H1 (cell line): ENCODE measurements at regions not wholly inside any gene's neighbourhood (a gene's known extent, or its start where the extent isn't known, plus 50 kb on each side); places are given as distances from the start of the nearest gene placed in this dataset.

ENCODE experiments used
- CTCF ChIA-PET: fragments of 300-600 bp; sonication (Branson Sonifier 250); formaldehyde crosslinking; loops from one replicate; lab custom pipeline; 2021; ENCODE audit not compliant: partially characterized antibody; lab: Charles Lee
- POLR2A ChIA-PET: fragments of 300-600 bp; sonication (Branson Sonifier 250); formaldehyde crosslinking; loops from one replicate; lab custom pipeline; 2021; ENCODE audit warnings: inconsistent platforms; ENCODE audit not compliant: partially characterized antibody; lab: Charles Lee
- DNase-seq, 2 experiments: peaks; one replicate each; pipeline versions ENCODE4 v3.0.0 to v3.0.0-alpha.2; 2010 to 2022; ENCODE audit warnings: low spot score in 2 of 2, low read depth in 1 of 2, mixed read lengths in 1 of 2
- FAIRE-seq: peaks from 2 replicates; lab custom pipeline; 2011; peaks lifted over from hg19 to GRCh38; lab: Jason Lieb, UNC
- H2AFZ ChIP-seq: 2 replicates; pipeline ENCODE4 v1.8.1; 2012; ENCODE audit warnings: low read length, inconsistent platforms
- H2AK5ac ChIP-seq: 2 replicates; pipeline ENCODE4 v1.6.1; 2013; ENCODE audit warnings: low read depth, low read length
- H2BK120ac ChIP-seq: replicated peaks from 2 replicates; pipeline ENCODE3; 2013; ENCODE audit warnings: low read depth, low read length, inconsistent platforms
- H2BK12ac ChIP-seq: 2 replicates; pipeline ENCODE4 v1.6.1; 2013; ENCODE audit warnings: low read depth, low read length
- H2BK15ac ChIP-seq: 2 replicates; pipeline ENCODE4 v1.6.1; 2013; ENCODE audit warnings: low read length
- H2BK20ac ChIP-seq: 2 replicates; pipeline ENCODE4 v1.6.1; 2013; ENCODE audit warnings: low read length
- H2BK5ac ChIP-seq: 2 replicates; pipeline ENCODE4 v1.6.1; 2013; ENCODE audit warnings: low read depth, low read length
- H3K14ac ChIP-seq: 2 replicates; pipeline ENCODE4 v1.6.1; 2013; ENCODE audit warnings: inconsistent platforms; ENCODE audit not compliant: insufficient read length
- H3K18ac ChIP-seq: 2 replicates; pipeline ENCODE4 v1.6.1; 2013; ENCODE audit warnings: low read length; ENCODE audit errors: extremely low read depth
- H3K23ac ChIP-seq: 2 replicates; pipeline ENCODE4 v1.6.1; 2013; ENCODE audit warnings: inconsistent platforms; ENCODE audit not compliant: insufficient read length
- H3K23me2 ChIP-seq: 2 replicates; pipeline ENCODE4 v1.6.1; 2013; ENCODE audit warnings: low read depth, low read length
- H3K27ac ChIP-seq: 2 replicates; pipeline ENCODE4 v1.6.1; 2011; ENCODE audit warnings: low read depth, low read length, inconsistent platforms
- H3K27me3 ChIP-seq, 4 experiments: replicated peaks in 1 of 4; 1 replicate in 1 of 4; 2 replicates in 3 of 4; pipeline versions ENCODE4 v1.6.1 to v1.8.1; 2011 to 2013; ENCODE audit warnings: low read length in 3 of 4, mild to moderate bottlenecking in 3 of 4, inconsistent platforms in 2 of 4, mixed read lengths in 2 of 4, moderate library complexity in 1 of 4; ENCODE audit not compliant: control insufficient read depth in 3 of 4, insufficient read depth in 3 of 4; ENCODE audit errors: extremely low read depth in 1 of 4
- H3K36me3 ChIP-seq, 4 experiments: 2 replicates each; pipeline versions ENCODE4 v1.6.1 to v1.8.1; 2011 to 2013; ENCODE audit warnings: mild to moderate bottlenecking in 4 of 4, low read length in 3 of 4, moderate library complexity in 2 of 4, control low read depth in 1 of 4, inconsistent platforms in 1 of 4; ENCODE audit not compliant: insufficient read depth in 4 of 4, control insufficient read depth in 2 of 4
- H3K4ac ChIP-seq: replicated peaks from 2 replicates; pipeline ENCODE3; 2013; ENCODE audit warnings: low read length, low read depth, mixed read lengths, inconsistent platforms; ENCODE audit not compliant: insufficient read length
- H3K4me1 ChIP-seq, 4 experiments: replicated peaks in 1 of 4; 1 replicate in 1 of 4; 2 replicates in 3 of 4; pipeline versions ENCODE4 v1.6.1 to v1.8.1; 2011 to 2013; ENCODE audit warnings: low read length in 3 of 4, inconsistent platforms in 2 of 4, mixed read lengths in 1 of 4; ENCODE audit not compliant: insufficient read depth in 4 of 4, control insufficient read depth in 3 of 4
- H3K4me2 ChIP-seq, 2 experiments: 2 replicates each; pipeline versions ENCODE4 v1.6.1 to v1.8.1; 2011 to 2013; ENCODE audit warnings: low read depth in 2 of 2, low read length in 2 of 2, control low read depth in 1 of 2, inconsistent platforms in 1 of 2, mild to moderate bottlenecking in 1 of 2; ENCODE audit not compliant: insufficient read depth in 1 of 2
- H3K4me3 ChIP-seq, 4 experiments: fragments of 200-600, 300-600 bp in 1 of 4; sonication (generic), shearing (Covaris generic), sonication (Bioruptor Twin) in 1 of 4; 2 replicates each; pipeline versions ENCODE4 v1.5.1 to v1.8.1; 2011 to 2016; ENCODE audit warnings: low read length in 4 of 4, low read depth in 3 of 4, control low read depth in 2 of 4, inconsistent platforms in 2 of 4, mild to moderate bottlenecking in 2 of 4, mixed read lengths in 1 of 4, moderate library complexity in 1 of 4; ENCODE audit not compliant: insufficient read depth in 2 of 4; ENCODE audit errors: extremely low read depth in 1 of 4
- H3K56ac ChIP-seq: replicated peaks from 2 replicates; pipeline ENCODE3; 2013; ENCODE audit warnings: low read depth, mild to moderate bottlenecking, mixed read lengths, low read length, inconsistent platforms; ENCODE audit not compliant: insufficient read length
- H3K79me1 ChIP-seq: 2 replicates; pipeline ENCODE4 v1.6.1; 2013; ENCODE audit warnings: low read depth, low read length, control low read depth
- H3K79me2 ChIP-seq, 2 experiments: 2 replicates each; pipeline versions ENCODE4 v1.6.1 to v1.8.1; 2012 to 2013; ENCODE audit warnings: low read length in 2 of 2, mild to moderate bottlenecking in 2 of 2, inconsistent platforms in 1 of 2; ENCODE audit not compliant: insufficient read depth in 2 of 2, control insufficient read depth in 1 of 2
- H3K9ac ChIP-seq, 4 experiments: replicated peaks in 1 of 4; 1 replicate in 1 of 4; 2 replicates in 3 of 4; pipeline versions ENCODE4 v1.6.1 to v1.8.1; 2011 to 2013; ENCODE audit warnings: low read depth in 3 of 4, low read length in 3 of 4, control low read depth in 2 of 4, mild to moderate bottlenecking in 2 of 4, moderate library complexity in 2 of 4, inconsistent platforms in 1 of 4; ENCODE audit errors: extremely low read depth in 1 of 4
- H3K9me3 ChIP-seq, 2 experiments: 2 replicates each; pipeline versions ENCODE4 v1.6.1 to v1.8.1; 2012 to 2013; ENCODE audit warnings: mild to moderate bottlenecking in 2 of 2, moderate library complexity in 2 of 2, control low read depth in 1 of 2, inconsistent platforms in 1 of 2, low read depth in 1 of 2, low read length in 1 of 2, mixed read lengths in 1 of 2; ENCODE audit not compliant: insufficient read depth in 2 of 2
- H4K20me1 ChIP-seq, 2 experiments: replicated peaks in 1 of 2; 2 replicates each; pipeline versions ENCODE3 to v1.8.1; 2011 to 2013; ENCODE audit warnings: inconsistent platforms in 2 of 2, low read length in 2 of 2, mild to moderate bottlenecking in 1 of 2; ENCODE audit not compliant: insufficient read depth in 2 of 2, control insufficient read depth in 1 of 2
- H4K5ac ChIP-seq: 2 replicates; pipeline ENCODE4 v1.6.1; 2013; ENCODE audit warnings: low read length, low read depth, mixed read lengths, inconsistent platforms; ENCODE audit not compliant: insufficient read length
- H4K8ac ChIP-seq: 2 replicates; pipeline ENCODE4 v1.8.0; 2013; ENCODE audit warnings: mild to moderate bottlenecking, moderate library complexity, low read length, inconsistent platforms; ENCODE audit not compliant: insufficient read depth; ENCODE audit errors: extremely low read depth
- H4K91ac ChIP-seq: replicated peaks from 2 replicates; pipeline ENCODE3; 2013; ENCODE audit warnings: low read length, mixed read lengths, inconsistent platforms; ENCODE audit not compliant: insufficient read length
- BACH1 ChIP-seq: IDR thresholded peaks from 2 replicates; pipeline ENCODE4 v1.6.1; 2012; ENCODE audit warnings: low read length, improper control_type of control experiment
- CHD1 ChIP-seq: IDR thresholded peaks from 2 replicates; pipeline ENCODE4 v1.6.1; 2012; ENCODE audit warnings: low read depth, low read length, improper control_type of control experiment
- CHD2 ChIP-seq: IDR thresholded peaks from 2 replicates; pipeline ENCODE4 v1.6.1; 2012; ENCODE audit warnings: low read length, improper control_type of control experiment
- CTBP2 ChIP-seq: IDR thresholded peaks from 2 replicates; pipeline ENCODE4 v1.7.0; 2011; ENCODE audit warnings: borderline replicate concordance, mild to moderate bottlenecking, moderate library complexity, mixed read lengths, low read length; ENCODE audit not compliant: insufficient read depth, insufficient read length
- JUND ChIP-seq: IDR thresholded peaks from 2 replicates; pipeline ENCODE4 v1.6.1; 2011; ENCODE audit warnings: mild to moderate bottlenecking, improper control_type of control experiment, low read length
- NRF1 ChIP-seq: IDR thresholded peaks from 2 replicates; pipeline ENCODE4 v1.6.1; 2011; ENCODE audit warnings: mild to moderate bottlenecking, low read depth, low read length, improper control_type of control experiment
- RAD21 ChIP-seq, 2 experiments: IDR thresholded peaks in 1 of 2; conservative IDR thresholded peaks in 1 of 2; 2 replicates each; pipeline ENCODE4 v1.6.1; 2011; ENCODE audit warnings: low read depth in 2 of 2, low read length in 2 of 2, improper control_type of control experiment in 1 of 2, inconsistent platforms in 1 of 2, mild to moderate bottlenecking in 1 of 2, moderate library complexity in 1 of 2
- RNF2 ChIP-seq: fragments of 200-900, 300-1000 bp; sonication (generic); IDR thresholded peaks from 2 replicates; pipeline ENCODE4 v1.7.1; 2016; ENCODE audit warnings: borderline replicate concordance, low read depth, mild to moderate bottlenecking, antibody characterized with exemption, low read length; ENCODE audit not compliant: poor library complexity, severe bottlenecking; ENCODE audit errors: missing control alignments
- SIRT6 ChIP-seq: IDR thresholded peaks from one replicate; pipeline ENCODE4 v1.7.1; 2012; ENCODE audit warnings: low read length, inconsistent platforms
- SP2 ChIP-seq: IDR thresholded peaks from 2 replicates; pipeline ENCODE4 v1.6.1; 2012; ENCODE audit warnings: mild to moderate bottlenecking, low read length, inconsistent platforms
- SP4 ChIP-seq: IDR thresholded peaks from 2 replicates; pipeline ENCODE4 v1.6.1; 2012; ENCODE audit warnings: low read length, inconsistent platforms
- SUZ12 ChIP-seq: fragments of 200-600 bp; sonication (generic); IDR thresholded peaks from 2 replicates; pipeline ENCODE4 v1.6.1; 2012; ENCODE audit warnings: mild to moderate bottlenecking, inconsistent platforms, low read length, moderate library complexity, mixed read lengths
- TAF1 ChIP-seq: IDR thresholded peaks from 2 replicates; pipeline ENCODE4 v1.6.1; 2011; ENCODE audit warnings: mild to moderate bottlenecking, low read depth, low read length
- YY1 ChIP-seq: IDR thresholded peaks from 2 replicates; pipeline ENCODE4 v1.6.1; 2011; ENCODE audit warnings: low read depth, mild to moderate bottlenecking, low read length
- WGBS, 2 experiments: shearing (Covaris generic) in 1 of 2; methylation state at CpG; one replicate each; pipeline versions ENCODE4 v1.1.6 to v1.1.7; 2013 to 2015; ENCODE audit warnings: low lambda C conversion rate in 2 of 2, mixed read lengths in 2 of 2, inconsistent platforms in 1 of 2, low coverage in 1 of 2, missing lambda C conversion rate in 1 of 2; ENCODE audit not compliant: insufficient replicate concordance in 2 of 2, insufficient coverage in 1 of 2, insufficient read length in 1 of 2; ENCODE audit errors: extremely low coverage in 1 of 2, missing lambda C conversion rate in 1 of 2; 5-methylcytosine and 5-hydroxymethylcytosine counted together

- Histone ChIP-seq H4K20me1 (no peaks in the 10 kb centered on the region), H3K23me2 (no peaks in the 10 kb centered on the region), H2BK12ac (no peak overlapping the region), H3K18ac (no peak overlapping the region), H3K4me1 (peaks cover 0 to 4% (median 2%) of the 10 kb centered on the region in 4 experiments; a peak in 2 of 7 replicates), H3K79me1 (no peaks in the 10 kb centered on the region), H3K4me3 (no peak overlapping the region), H3K27ac (no peak overlapping the region), H2BK5ac (no peak overlapping the region), H3K79me2 (no peaks in the 10 kb centered on the region), H2AK5ac (no peak overlapping the region), H3K4me2 (no peak overlapping the region), H3K9me3 (no peaks in the 10 kb centered on the region), H2AFZ (no peak overlapping the region), H2BK15ac (no peak overlapping the region), H4K5ac (no peak overlapping the region), H3K4ac (no peak overlapping the region), H3K56ac (no peak overlapping the region), H3K14ac (no peak overlapping the region), H2BK20ac (no peak overlapping the region), H2BK120ac (no peak overlapping the region), H3K27me3 (no peaks in the 10 kb centered on the region; a peak in 2 of 7 replicates), H3K9ac (no peak overlapping the region), H3K36me3 (no peaks in the 10 kb centered on the region), H4K8ac (no peak overlapping the region), H3K23ac (no peak overlapping the region), H4K91ac (no peak overlapping the region)
- WGBS, 2 experiments, result 91% methylated on average over 6 of the region's 6 CpGs; no CpG with 5 or more reads in 1 of the 2 experiments
- ChIA-PET CTCF (interaction anchor here (1.1 kb wide), 1 partner anchor 17 kb away, joined by 3 read pairs; no protein-coding TSS in a partner anchor), POLR2A (no interaction called here)
- FAIRE-seq (no peak), DNase-seq (no peak)
- no peak for TF ChIP-seq CHD1
- TF ChIP-seq RNF2, result no peak
- TF ChIP-seq TAF1, result no peak
- no peak for TF ChIP-seq SUZ12
- no peak for TF ChIP-seq YY1
- no peak for TF ChIP-seq RAD21 (IDR thresholded peaks at IDR 0.05 in 1 of 2, conservative IDR thresholded peaks at IDR 0.05 in 1 of 2; ENCODE audit: low read depth in 2 of 2, low read length in 2 of 2)
- no peak for TF ChIP-seq BACH1
- TF ChIP-seq CTBP2, result no peak
- no peak for TF ChIP-seq SP2
- no peak for TF ChIP-seq SP4
- TF ChIP-seq CHD2, result no peak
- no peak for TF ChIP-seq SIRT6
- TF ChIP-seq JUND, result no peak
- TF ChIP-seq NRF1, result no peak
Observed at GRCh38 chr3:181999314-181999713, 287.6 kb downstream of the SOX2 start.
